NCI-H446 (cell line): ENCODE measurements at regions not wholly inside any gene's neighbourhood (a gene's known extent, or its start where the extent isn't known, plus 50 kb on each side); places are given as distances from the start of the nearest gene placed in this dataset.

ENCODE experiments used
- DNase-seq, 2 experiments: peaks; one replicate each; lab custom pipeline; 2025; lab: John Stamatoyannopoulos, UW

GRCh38 chr11:134800826-134801225, 388.8 kb upstream of the B3GAT1 start:
- DNase-seq, result no peak

GRCh38 chr11:134800130-134800529, 388.1 kb upstream of the B3GAT1 start:
- no peak for DNase-seq

- DNase-seq, result no peak
Measured at GRCh38 chr11:134799386-134799785, 387.3 kb upstream of the B3GAT1 start.

- DNase-seq, result no peak
Measured at GRCh38 chr11:134797411-134798089, 385.5 kb upstream of the B3GAT1 start.

- no peak for DNase-seq
Measured at GRCh38 chr11:134795017-134795416, 383.0 kb upstream of the B3GAT1 start.

- DNase-seq, result no peak
Measured at GRCh38 chr11:134794192-134794591, 382.1 kb upstream of the B3GAT1 start.

- DNase-seq, result no peak
Measured at GRCh38 chr11:134792677-134793076, 380.6 kb upstream of the B3GAT1 start.

GRCh38 chr11:134792044-134792443, 380.0 kb upstream of the B3GAT1 start:
- no peak for DNase-seq

- DNase-seq, result no peak
Measured at GRCh38 chr11:134791102-134791501, 379.1 kb upstream of the B3GAT1 start.

- no peak for DNase-seq
Measured at GRCh38 chr11:134789104-134789503, 377.1 kb upstream of the B3GAT1 start.

GRCh38 chr11:134786636-134787035, 374.6 kb upstream of the B3GAT1 start:
- DNase-seq, result no peak

- no peak for DNase-seq
Measured at GRCh38 chr11:134785660-134786284, 373.7 kb upstream of the B3GAT1 start.

- no peak for DNase-seq
Measured at GRCh38 chr11:134785059-134785458, 373.0 kb upstream of the B3GAT1 start.

- no peak for DNase-seq
Measured at GRCh38 chr11:134784568-134784967, 372.5 kb upstream of the B3GAT1 start.

GRCh38 chr11:134784046-134784445, 372.0 kb upstream of the B3GAT1 start:
- DNase-seq, result no peak

- DNase-seq, result no peak
Measured at GRCh38 chr11:134783234-134783633, 371.2 kb upstream of the B3GAT1 start.

- DNase-seq, result no peak
Measured at GRCh38 chr11:134781380-134781866, 369.4 kb upstream of the B3GAT1 start.

- no peak for DNase-seq
Measured at GRCh38 chr11:134780486-134781147, 368.6 kb upstream of the B3GAT1 start.

GRCh38 chr11:134779179-134779578, 367.1 kb upstream of the B3GAT1 start:
- DNase-seq, result no peak

- DNase-seq, result no peak
Measured at GRCh38 chr11:134768463-134768862, 356.4 kb upstream of the B3GAT1 start.

- DNase-seq, result no peak
Measured at GRCh38 chr11:134765565-134765964, 353.5 kb upstream of the B3GAT1 start.

GRCh38 chr11:134764966-134765365, 352.9 kb upstream of the B3GAT1 start:
- no peak for DNase-seq

GRCh38 chr11:134764367-134764766, 352.3 kb upstream of the B3GAT1 start:
- DNase-seq, result no peak
